Suprapubic skin (tissue), 3 donors: ENCODE measurements at regions not wholly inside any gene's neighbourhood (a gene's known extent, or its start where the extent isn't known, plus 50 kb on each side); places are given as distances from the start of the nearest gene placed in this dataset.

Experiments
- CTCF ChIP-seq, 2 donors: fragments of 200-600 bp in 1 of 2; fragments of 450-650 bp in 1 of 2; sonication (generic) in 1 of 2; IDR thresholded peaks; one replicate each; pipeline ENCODE4 v1.5.1; 2016 to 2019; ENCODE audit warnings: antibody characterized with exemption in 2 of 2, mild to moderate bottlenecking in 1 of 2, moderate library complexity in 1 of 2
- POLR2A ChIP-seq, 2 donors: fragments of 450-650 bp; IDR thresholded peaks; one replicate each; pipeline ENCODE4 v1.6.1; 2017; ENCODE audit warnings: antibody characterized with exemption in 2 of 2, mild to moderate bottlenecking in 2 of 2, moderate library complexity in 2 of 2

- no peak for TF ChIP-seq CTCF (IDR thresholded peaks at IDR 0.05)
- TF ChIP-seq POLR2A (IDR thresholded peaks at IDR 0.05) = no peak
Measured at GRCh38 chr1:113286156-113286555, 104.2 kb upstream of the MAGI3 start.
